Left ventricle myocardium inferior (tissue), 1 donor: ENCODE measurements at regions not wholly inside any gene's neighbourhood (a gene's known extent, or its start where the extent isn't known, plus 50 kb on each side); places are given as distances from the start of the nearest gene placed in this dataset.

ENCODE experiments used
- DNase-seq: peaks from one replicate; pipeline ENCODE4 v3.0.0-alpha.2; 2020
- H3K27ac ChIP-seq: fragments of 200-600 bp; replicated peaks from 2 replicates; pipeline ENCODE4 v1.8.0; 2021
- H3K27me3 ChIP-seq: fragments of 200-600 bp; 2 replicates; pipeline ENCODE4 v1.8.0; 2021; ENCODE audit warnings: low read depth
- H3K36me3 ChIP-seq: fragments of 200-600 bp; 2 replicates; pipeline ENCODE4 v1.8.0; 2021
- H3K4me1 ChIP-seq: fragments of 200-600 bp; 2 replicates; pipeline ENCODE4 v1.8.0; 2021
- H3K4me3 ChIP-seq: fragments of 200-600 bp; 2 replicates; pipeline ENCODE4 v1.8.0; 2021; ENCODE audit warnings: mild to moderate bottlenecking, moderate library complexity
- H3K9me3 ChIP-seq: fragments of 200-600 bp; replicated peaks from 2 replicates; pipeline ENCODE4 v1.8.0; 2021
- intact Hi-C: fragments of 100-400 bp; cut with micrococcal nuclease; formaldehyde crosslinking; loops from one replicate; pipeline ENCODE4 v1.11.0; 2022
- TF ChIP-seq, protein P1 (sequence below): fragments of 200-600 bp; IDR thresholded peaks from 2 replicates; pipeline ENCODE4 v1.8.0; 2021; ENCODE audit warnings: antibody characterized with exemption, mild to moderate bottlenecking, borderline replicate concordance
- donor health status: DM: no; HTN: yes; CAD: no; lungs with severe emphysema.

DNA sequence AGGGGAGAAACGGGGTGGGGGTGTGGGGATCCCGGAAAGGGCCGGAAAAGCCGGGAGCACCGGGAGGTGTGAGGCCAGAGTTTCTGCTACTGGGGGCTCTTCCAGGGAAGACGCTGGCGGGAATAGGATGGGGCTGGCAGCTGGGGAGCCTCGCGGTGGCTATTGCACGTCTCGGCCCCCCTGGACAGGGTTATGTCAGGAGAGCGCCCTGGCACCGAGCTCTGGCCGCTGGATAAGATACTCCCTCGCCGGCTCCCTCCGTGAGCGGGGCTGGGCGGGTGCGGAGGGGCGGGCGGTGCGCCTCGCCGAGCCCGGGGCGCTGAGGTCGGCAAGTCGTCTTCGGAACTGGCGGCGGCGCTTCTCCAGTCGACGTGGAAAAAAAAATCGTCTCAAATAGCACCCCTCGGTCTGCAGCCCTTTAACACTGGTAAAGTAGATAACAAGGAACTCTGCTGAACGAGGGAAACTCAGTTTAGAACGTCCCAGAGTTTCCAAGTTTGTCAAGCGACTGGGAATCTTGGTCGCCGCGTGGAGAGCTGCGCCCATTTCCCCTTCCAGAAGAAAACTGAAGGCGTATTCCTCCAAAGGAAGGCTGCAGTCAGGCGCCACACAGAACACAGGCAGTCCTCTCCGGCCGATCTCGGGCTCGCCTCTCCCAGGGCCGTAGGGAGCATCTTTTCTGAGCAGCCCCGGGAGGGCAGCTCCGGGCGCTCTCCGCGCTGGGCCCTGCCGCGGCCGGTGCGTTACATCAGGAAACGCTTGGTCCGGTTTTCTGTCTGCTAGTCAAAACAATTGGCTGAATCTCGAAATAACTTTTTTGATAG, 115.1 kb downstream of the KCNRG start:
- DNase-seq, result peak; percentile 38
- no peaks in the 10 kb centered on the region for H3K36me3 ChIP-seq
- intact Hi-C loops, result no loop called here
- H3K27ac ChIP-seq, result peak overlapping the region; percentile 76
- peak overlapping the region; percentile 68 for H3K4me3 ChIP-seq
- H3K27me3 ChIP-seq, result peaks cover 57% of the 10 kb centered on the region
- TF ChIP-seq, protein P1, sequence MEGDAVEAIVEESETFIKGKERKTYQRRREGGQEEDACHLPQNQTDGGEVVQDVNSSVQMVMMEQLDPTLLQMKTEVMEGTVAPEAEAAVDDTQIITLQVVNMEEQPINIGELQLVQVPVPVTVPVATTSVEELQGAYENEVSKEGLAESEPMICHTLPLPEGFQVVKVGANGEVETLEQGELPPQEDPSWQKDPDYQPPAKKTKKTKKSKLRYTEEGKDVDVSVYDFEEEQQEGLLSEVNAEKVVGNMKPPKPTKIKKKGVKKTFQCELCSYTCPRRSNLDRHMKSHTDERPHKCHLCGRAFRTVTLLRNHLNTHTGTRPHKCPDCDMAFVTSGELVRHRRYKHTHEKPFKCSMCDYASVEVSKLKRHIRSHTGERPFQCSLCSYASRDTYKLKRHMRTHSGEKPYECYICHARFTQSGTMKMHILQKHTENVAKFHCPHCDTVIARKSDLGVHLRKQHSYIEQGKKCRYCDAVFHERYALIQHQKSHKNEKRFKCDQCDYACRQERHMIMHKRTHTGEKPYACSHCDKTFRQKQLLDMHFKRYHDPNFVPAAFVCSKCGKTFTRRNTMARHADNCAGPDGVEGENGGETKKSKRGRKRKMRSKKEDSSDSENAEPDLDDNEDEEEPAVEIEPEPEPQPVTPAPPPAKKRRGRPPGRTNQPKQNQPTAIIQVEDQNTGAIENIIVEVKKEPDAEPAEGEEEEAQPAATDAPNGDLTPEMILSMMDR, result no peak
- no peaks in the 10 kb centered on the region for H3K9me3 ChIP-seq
- peaks cover 50% of the 10 kb centered on the region for H3K4me1 ChIP-seq

DNA sequence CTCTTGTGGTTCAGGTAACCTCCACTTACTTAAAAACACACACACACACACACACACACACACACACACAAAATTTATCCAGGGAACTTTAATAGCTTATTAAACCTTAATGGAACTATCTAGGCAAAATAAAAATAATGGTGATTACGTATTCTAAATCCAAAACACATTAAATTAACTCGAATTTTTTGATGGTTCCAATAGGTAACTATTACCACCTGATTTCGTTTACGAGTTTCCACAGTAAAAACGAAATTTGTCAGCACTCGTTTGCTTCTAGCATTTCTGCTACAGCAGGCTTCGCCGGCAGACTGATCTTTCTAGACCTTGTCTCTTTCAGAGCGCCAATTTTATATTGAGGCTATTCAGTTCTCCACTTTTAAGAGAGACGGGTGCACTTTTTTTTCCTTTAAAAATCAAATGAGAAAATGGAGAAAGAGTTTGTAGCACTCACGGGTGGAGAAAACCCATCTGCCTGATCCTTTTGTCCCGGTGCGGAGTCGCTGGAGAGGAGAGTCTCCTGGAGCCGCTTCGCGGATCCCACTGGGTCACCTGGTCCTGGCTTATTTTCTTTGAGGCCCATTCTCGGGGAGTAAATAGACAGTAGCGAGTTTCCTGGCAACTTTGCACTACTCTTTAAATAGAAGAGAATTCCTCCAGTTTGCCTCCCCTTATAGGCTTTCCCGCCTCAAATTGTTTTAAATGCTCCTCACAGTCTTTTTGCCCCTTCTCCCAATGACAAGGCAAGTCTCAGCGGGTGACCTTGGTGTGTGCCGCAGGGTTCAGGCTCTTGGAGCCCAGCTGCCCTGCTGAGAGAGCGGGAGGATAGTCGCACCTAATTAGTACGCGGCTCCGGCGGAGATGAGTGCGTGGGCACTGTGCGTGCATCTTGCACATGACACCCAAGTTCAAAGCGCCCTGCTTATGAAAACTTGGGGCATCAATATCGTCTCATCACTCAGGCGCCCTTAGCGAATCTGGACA, 117.0 kb downstream of the KCNRG start:
- H3K36me3 ChIP-seq, result no peaks in the 10 kb centered on the region
- H3K27ac ChIP-seq, result no peak overlapping the region
- TF ChIP-seq, protein P1, result no peak
- no peaks in the 10 kb centered on the region for H3K9me3 ChIP-seq
- no peak for DNase-seq
- H3K27me3 ChIP-seq, result peaks cover 57% of the 10 kb centered on the region
- H3K4me1 ChIP-seq, result peaks cover 33% of the 10 kb centered on the region
- H3K4me3 ChIP-seq, result peak overlapping the region; percentile 10
- intact Hi-C loops, result no loop called here

DNA sequence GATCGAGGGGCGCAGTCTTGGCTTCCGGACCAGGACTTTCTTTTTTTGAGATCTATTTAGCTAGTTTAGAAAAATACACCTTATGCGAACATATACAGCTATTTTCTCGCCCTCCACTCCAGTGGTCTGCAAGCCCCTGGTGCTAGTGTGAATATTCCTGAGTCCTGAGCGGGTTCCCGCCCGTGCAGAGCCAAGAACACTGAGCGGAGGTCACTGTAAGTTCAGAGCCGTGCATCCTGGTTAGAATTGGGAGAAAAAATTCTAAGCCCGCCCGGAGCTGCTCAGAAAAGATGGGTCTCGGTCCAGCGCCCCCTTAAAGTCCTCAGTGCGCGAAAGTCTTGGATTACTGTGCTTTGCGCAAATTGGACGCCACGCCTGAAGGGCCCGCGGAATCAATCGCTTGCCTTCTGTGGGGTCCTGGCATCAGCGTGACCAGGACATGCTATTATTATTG, 117.7 kb downstream of the KCNRG start:
- H3K9me3 ChIP-seq, result no peaks in the 10 kb centered on the region
- H3K27ac ChIP-seq, result no peak overlapping the region
- H3K36me3 ChIP-seq, result no peaks in the 10 kb centered on the region
- H3K27me3 ChIP-seq, result peaks cover 57% of the 10 kb centered on the region
- TF ChIP-seq, protein P1, result no peak
- H3K4me3 ChIP-seq, result no peak overlapping the region
- intact Hi-C loops, result no loop called here
- DNase-seq, result no peak
- H3K4me1 ChIP-seq, result peaks cover 32% of the 10 kb centered on the region

DNA sequence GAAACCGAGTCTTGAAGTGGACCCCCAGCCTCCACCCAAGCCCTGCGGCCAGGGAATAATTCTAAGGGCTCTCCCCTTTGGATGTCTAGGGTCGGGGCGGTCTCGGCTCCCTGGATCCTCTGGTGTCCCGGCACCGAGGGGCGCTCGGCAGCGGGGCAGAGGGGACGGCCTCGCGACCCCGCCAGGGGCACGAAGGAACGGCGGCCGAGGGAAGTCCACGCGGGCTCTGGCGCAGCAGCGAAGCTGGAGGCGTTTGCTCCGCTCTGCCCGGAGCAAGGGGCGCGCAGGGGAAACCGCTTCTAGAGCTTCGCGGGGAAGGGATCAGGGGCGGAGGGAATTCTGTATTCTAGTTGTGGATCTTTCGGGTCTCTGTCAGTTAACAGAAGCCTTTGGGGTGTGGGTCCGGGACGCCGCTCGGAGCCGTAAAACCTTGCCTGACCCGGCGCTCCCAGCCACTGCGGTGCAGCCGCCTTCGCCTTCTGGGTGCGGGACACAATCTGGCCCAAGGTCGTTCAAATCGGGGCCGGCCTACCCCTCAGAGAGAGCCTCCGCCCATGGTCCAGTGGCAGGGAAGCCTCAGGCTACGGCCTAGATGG, 118.2 kb downstream of the KCNRG start:
- no peak overlapping the region for H3K4me3 ChIP-seq
- peaks cover 53% of the 10 kb centered on the region for H3K27me3 ChIP-seq
- no peak for DNase-seq
- no peak overlapping the region for H3K27ac ChIP-seq
- TF ChIP-seq, protein P1, result no peak
- H3K36me3 ChIP-seq, result no peaks in the 10 kb centered on the region
- H3K4me1 ChIP-seq, result peaks cover 32% of the 10 kb centered on the region
- intact Hi-C loops, result no loop called here
- H3K9me3 ChIP-seq, result no peaks in the 10 kb centered on the region

DNA sequence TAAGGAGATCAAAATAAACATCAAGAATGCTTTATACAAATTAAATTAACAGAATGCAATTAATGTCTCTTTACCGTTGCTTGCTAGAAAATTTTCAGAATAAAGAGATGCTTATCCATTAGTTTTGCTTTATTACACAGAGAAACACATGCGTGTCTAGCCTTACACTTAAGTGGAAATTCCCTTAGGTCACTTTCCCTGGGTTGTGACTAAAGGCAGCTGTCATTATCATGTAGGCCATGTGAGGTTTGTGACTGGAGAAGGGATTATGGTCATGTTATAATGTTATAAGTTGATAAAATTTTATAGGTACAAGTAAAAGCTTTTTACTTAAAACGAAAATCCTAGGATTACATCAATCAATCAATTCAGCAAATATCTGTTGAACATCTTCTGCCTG, 121.0 kb downstream of the KCNRG start:
- intact Hi-C loops, result no loop called here
- Histone ChIP-seq H3K27me3 (peaks cover 26% of the 10 kb centered on the region), H3K27ac (no peak overlapping the region), H3K9me3 (no peaks in the 10 kb centered on the region), H3K36me3 (no peaks in the 10 kb centered on the region), H3K4me1 (peaks cover 14% of the 10 kb centered on the region), H3K4me3 (no peak overlapping the region)
- TF ChIP-seq, protein P1, result no peak
- no peak for DNase-seq
